DOHH2 (cell line): ENCODE measurements at regions not wholly inside any gene's neighbourhood (a gene's known extent, or its start where the extent isn't known, plus 50 kb on each side); places are given as distances from the start of the nearest gene placed in this dataset.

ENCODE experiments used
- H3F3A ChIP-seq: fragments of 200-600 bp; sonication (generic), shearing (Covaris generic); 2 replicates; pipeline ENCODE4 v1.6.0; 2016; ENCODE audit warnings: antibody characterized with exemption, mild to moderate bottlenecking; ENCODE audit not compliant: control insufficient read depth, insufficient read depth
- H3K27ac ChIP-seq: fragments of 200-600 bp; sonication (generic); 2 replicates; pipeline ENCODE4 v1.5.1; 2014; ENCODE audit warnings: low read depth, mild to moderate bottlenecking, low read length, moderate library complexity
- H3K27me3 ChIP-seq: fragments of 200-600 bp; sonication (generic); 2 replicates; pipeline ENCODE4 v1.6.1; 2014; ENCODE audit warnings: mild to moderate bottlenecking, low read length, mixed read lengths; ENCODE audit not compliant: control insufficient read depth
- H3K36me3 ChIP-seq: fragments of 200-600 bp; sonication (generic); 2 replicates; pipeline ENCODE4 v1.6.1; 2014; ENCODE audit warnings: mild to moderate bottlenecking, low read length, moderate library complexity, mixed read lengths; ENCODE audit not compliant: control insufficient read depth
- H3K4me1 ChIP-seq: fragments of 200-600 bp; sonication (generic); 2 replicates; pipeline ENCODE4 v1.6.1; 2014; ENCODE audit warnings: mild to moderate bottlenecking, low read length, mixed read lengths; ENCODE audit not compliant: control insufficient read depth
- H3K4me2 ChIP-seq: fragments of 200-600 bp; sonication (generic); 2 replicates; pipeline ENCODE4 v1.6.0; 2014; ENCODE audit warnings: mild to moderate bottlenecking, low read length, moderate library complexity
- H3K4me3 ChIP-seq: fragments of 200-600 bp; sonication (generic); 2 replicates; pipeline ENCODE4 v1.5.1; 2014; ENCODE audit warnings: mild to moderate bottlenecking, low read length, mixed read lengths
- H3K79me2 ChIP-seq: fragments of 200-600 bp; sonication (generic); 2 replicates; pipeline ENCODE4 v1.6.1; 2014; ENCODE audit warnings: mild to moderate bottlenecking, low read length, mixed read lengths; ENCODE audit not compliant: control insufficient read depth
- H3K9me2 ChIP-seq: fragments of 200-600 bp; sonication (generic); replicated peaks from 2 replicates; pipeline ENCODE4 v1.6.1; 2014; ENCODE audit warnings: mild to moderate bottlenecking, low read length, mixed read lengths; ENCODE audit not compliant: control insufficient read depth
- H3K9me3 ChIP-seq: fragments of 200-600 bp; sonication (generic); 2 replicates; pipeline ENCODE4 v1.6.1; 2014; ENCODE audit warnings: antibody characterized with exemption, low read length, mixed read lengths; ENCODE audit not compliant: control insufficient read depth, insufficient read depth
- H4K20me1 ChIP-seq: fragments of 200-600 bp; sonication (generic); 2 replicates; pipeline ENCODE4 v1.6.0; 2014; ENCODE audit warnings: low read depth, mild to moderate bottlenecking, antibody characterized with exemption, low read length, moderate library complexity; ENCODE audit not compliant: control insufficient read depth, insufficient read depth
- EZH2phosphoT487 ChIP-seq: fragments of 200-600 bp; sonication (generic); IDR thresholded peaks from 2 replicates; pipeline ENCODE4 v1.6.1; 2017; ENCODE audit warnings: borderline replicate concordance, mild to moderate bottlenecking, antibody characterized with exemption, low read length, moderate library complexity, mixed read lengths
- TF ChIP-seq, protein P1 (sequence below): fragments of 200-600 bp; sonication (generic); IDR thresholded peaks from one replicate; pipeline ENCODE4 v1.5.1; 2014; ENCODE audit warnings: antibody characterized with exemption, mild to moderate bottlenecking, low read depth, low read length; ENCODE audit not compliant: poor library complexity, severe bottlenecking

DNA sequence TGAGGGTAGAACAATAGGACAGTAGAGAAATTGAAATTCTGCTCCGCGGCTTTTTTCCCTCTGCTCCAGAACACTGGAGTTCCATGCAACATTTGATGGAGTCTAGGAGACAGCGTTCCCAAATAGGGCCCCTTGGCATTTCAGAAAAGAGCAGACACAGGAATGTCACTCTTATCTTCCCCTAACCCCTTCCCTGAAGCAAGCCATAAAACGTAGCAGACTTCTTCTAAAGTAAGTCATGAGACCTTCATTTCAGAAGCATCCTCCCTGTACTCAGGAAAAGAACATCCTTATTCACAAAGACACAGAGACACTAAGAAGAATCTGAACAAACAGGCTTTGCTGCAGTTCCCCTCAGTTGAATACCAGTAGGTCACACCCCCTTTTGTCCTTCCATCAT lies 296.1 kb upstream of the SOX9 start:
- no peaks in the 10 kb centered on the region for H3K4me1 ChIP-seq
- no peaks in the 10 kb centered on the region for H3K9me2 ChIP-seq
- H3K27ac ChIP-seq: no peak overlapping the region
- H3K36me3 ChIP-seq: no peaks in the 10 kb centered on the region
- H3K4me2 ChIP-seq: no peak overlapping the region
- H3K9me3 ChIP-seq: no peaks in the 10 kb centered on the region
- H3K79me2 ChIP-seq: no peaks in the 10 kb centered on the region
- H3F3A ChIP-seq: no peaks in the 10 kb centered on the region
- H4K20me1 ChIP-seq: no peaks in the 10 kb centered on the region
- 0 out of 2 replicates have a peak, but pooled peaks cover 6% of the 10 kb centered on the region for H3K27me3 ChIP-seq
- TF ChIP-seq, protein P1, sequence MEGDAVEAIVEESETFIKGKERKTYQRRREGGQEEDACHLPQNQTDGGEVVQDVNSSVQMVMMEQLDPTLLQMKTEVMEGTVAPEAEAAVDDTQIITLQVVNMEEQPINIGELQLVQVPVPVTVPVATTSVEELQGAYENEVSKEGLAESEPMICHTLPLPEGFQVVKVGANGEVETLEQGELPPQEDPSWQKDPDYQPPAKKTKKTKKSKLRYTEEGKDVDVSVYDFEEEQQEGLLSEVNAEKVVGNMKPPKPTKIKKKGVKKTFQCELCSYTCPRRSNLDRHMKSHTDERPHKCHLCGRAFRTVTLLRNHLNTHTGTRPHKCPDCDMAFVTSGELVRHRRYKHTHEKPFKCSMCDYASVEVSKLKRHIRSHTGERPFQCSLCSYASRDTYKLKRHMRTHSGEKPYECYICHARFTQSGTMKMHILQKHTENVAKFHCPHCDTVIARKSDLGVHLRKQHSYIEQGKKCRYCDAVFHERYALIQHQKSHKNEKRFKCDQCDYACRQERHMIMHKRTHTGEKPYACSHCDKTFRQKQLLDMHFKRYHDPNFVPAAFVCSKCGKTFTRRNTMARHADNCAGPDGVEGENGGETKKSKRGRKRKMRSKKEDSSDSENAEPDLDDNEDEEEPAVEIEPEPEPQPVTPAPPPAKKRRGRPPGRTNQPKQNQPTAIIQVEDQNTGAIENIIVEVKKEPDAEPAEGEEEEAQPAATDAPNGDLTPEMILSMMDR: no peak
- TF ChIP-seq EZH2phosphoT487: no peak
- H3K4me3 ChIP-seq: no peak overlapping the region

DNA sequence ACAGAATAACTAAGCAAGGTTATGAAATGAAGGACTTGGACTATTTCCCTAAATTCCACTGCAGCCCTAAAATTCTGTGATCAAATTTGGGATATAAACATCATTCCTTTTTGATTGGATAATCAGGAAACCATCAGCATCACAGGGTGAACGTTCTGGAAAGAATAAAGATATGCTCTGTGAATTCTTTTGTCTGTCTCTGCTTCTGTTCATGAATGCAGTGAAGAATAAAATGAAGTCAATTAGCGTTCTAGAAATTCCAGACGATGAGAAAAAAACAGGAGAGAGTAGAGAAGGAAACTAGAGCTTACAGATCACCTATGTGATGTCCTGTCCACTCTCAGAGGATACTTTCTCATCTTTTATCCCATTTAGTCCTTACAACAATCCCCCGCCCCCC lies 295.1 kb upstream of the SOX9 start:
- no peaks in the 10 kb centered on the region for H3K9me3 ChIP-seq
- H3K27ac ChIP-seq: no peak overlapping the region
- no peak overlapping the region for H3K4me3 ChIP-seq
- H3F3A ChIP-seq: no peaks in the 10 kb centered on the region
- H3K79me2 ChIP-seq: no peaks in the 10 kb centered on the region
- H3K27me3 ChIP-seq: 0 out of 2 replicates have a peak, but pooled peaks cover 6% of the 10 kb centered on the region
- H3K9me2 ChIP-seq: no peaks in the 10 kb centered on the region
- no peaks in the 10 kb centered on the region for H3K36me3 ChIP-seq
- H3K4me1 ChIP-seq: no peaks in the 10 kb centered on the region
- H4K20me1 ChIP-seq: no peaks in the 10 kb centered on the region
- H3K4me2 ChIP-seq: no peak overlapping the region
- TF ChIP-seq, protein P1: no peak
- TF ChIP-seq EZH2phosphoT487: no peak

DNA sequence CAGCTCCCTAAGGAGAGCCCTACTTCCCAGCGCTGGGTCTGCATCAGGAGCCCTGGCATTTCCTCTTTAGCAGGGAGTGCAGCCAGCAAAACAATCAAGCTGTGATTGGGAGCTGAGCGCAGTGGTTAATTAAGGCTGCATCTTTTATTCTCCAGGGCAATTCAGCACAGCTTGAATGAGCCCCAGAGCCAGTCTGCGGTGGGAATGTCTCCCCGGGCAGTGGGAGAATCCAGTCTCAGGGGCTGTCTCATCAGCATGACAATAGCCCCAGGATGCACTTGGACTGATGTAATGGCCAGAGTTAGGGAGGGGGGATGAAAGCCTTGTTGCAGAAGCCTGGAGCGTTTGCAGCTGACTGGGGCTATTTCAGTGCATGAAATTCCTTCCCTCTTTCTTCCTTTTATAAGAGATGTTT lies 292.6 kb upstream of the SOX9 start:
- Histone ChIP-seq H3K4me2 (no peak overlapping the region), H3K79me2 (no peaks in the 10 kb centered on the region), H3K4me1 (no peaks in the 10 kb centered on the region), H3K27me3 (0 out of 2 replicates have a peak, but pooled peaks cover 6% of the 10 kb centered on the region), H3F3A (no peaks in the 10 kb centered on the region), H3K9me2 (no peaks in the 10 kb centered on the region), H3K36me3 (no peaks in the 10 kb centered on the region), H3K9me3 (no peaks in the 10 kb centered on the region), H4K20me1 (no peaks in the 10 kb centered on the region), H3K4me3 (no peak overlapping the region), H3K27ac (no peak overlapping the region)
- TF ChIP-seq, protein P1: no peak
- TF ChIP-seq EZH2phosphoT487: no peak
